ENCODE measurements at regions not wholly inside any gene's neighbourhood (a gene's known extent, or its start where the extent isn't known, plus 50 kb on each side); places are given as distances from the start of the nearest gene placed in this dataset.
"Not testable (repeated sequence)": the region's sequence is repeated elsewhere in the genome, so short reads cannot be mapped to it uniquely, and the experiment has no call there.

DNA sequence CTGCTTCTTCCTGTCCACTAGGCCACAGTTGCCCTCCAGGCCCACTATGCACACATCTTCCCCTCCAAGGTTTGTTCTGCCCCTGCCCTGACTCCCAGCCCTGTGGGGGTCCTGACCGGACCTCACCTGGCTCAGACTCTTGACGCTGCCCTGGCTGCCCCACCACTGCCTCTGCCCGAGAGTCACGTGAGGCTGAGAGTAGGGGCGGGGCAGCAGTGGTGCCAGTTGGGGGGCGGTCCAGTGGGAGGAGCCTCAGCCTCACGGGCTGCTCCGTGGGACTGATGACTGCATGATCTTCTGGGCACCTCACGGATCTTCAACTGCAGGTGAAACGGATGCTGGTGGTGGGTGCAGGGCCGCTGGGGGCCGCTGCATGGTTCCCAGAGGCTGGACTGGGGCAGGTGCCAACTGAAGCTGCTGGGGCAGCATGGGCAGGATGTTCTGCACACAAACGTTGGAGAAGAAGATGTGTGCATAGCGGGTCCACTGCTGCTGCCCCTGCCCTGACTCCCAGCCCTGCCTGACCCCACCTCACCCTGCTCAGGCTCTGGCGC lies 77.6 kb downstream of the HHIPL2 start:
- not testable (repeated sequence) for H3K27me3 Mint-ChIP-seq (ENCODE audit: unreplicated experiment); H3K36me3 Mint-ChIP-seq (ENCODE audit: unreplicated experiment); H3K9me3 Mint-ChIP-seq (ENCODE audit: unreplicated experiment); H3K27ac Mint-ChIP-seq (ENCODE audit: unreplicated experiment); H3K4me1 Mint-ChIP-seq (ENCODE audit: low read depth, unreplicated experiment); H3K4me3 Mint-ChIP-seq (ENCODE audit: unreplicated experiment); DNase-seq

DNA sequence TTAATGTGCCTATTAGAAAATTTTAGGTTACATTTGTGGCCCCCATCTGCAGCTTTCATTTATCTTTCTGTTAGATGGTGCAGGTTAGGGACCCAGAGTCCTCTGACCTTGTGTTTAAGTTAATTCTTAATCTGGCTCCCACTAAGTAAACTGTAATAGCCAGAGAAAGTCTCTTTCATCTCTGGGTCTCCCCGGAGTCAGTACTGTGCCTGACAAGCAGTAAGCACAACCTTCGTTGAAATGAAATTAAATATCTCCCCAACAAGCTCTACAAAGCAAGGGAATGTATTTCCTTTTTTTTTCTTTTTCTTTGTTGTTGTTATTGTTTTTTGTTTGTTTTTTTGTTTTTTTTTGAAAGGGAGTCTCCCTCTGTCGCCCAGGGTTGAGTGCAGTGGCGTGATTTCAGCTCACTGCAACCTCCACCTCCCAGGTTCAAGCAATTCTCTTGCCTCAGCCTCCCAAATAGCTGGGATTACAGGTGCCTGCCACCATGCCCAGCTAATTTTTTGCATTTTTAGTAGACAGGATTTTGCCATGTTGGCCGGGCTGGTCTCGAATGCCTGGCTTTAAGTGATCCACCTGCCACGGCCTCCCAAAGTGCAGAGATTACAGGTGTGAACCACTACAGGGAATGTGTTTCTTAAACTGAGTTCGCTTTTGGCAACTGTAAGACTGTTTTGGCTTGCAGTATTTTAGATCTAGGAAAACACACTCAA lies 81.6 kb downstream of the HHIPL2 start:
- Mint-ChIP-seq H3K4me3 (ENCODE audit: unreplicated experiment) (no peak overlapping the region), H3K36me3 (ENCODE audit: unreplicated experiment) (no peaks in the 10 kb centered on the region), H3K4me1 (ENCODE audit: low read depth, unreplicated experiment) (peaks cover 3% of the 10 kb centered on the region), H3K27me3 (ENCODE audit: unreplicated experiment) (peaks cover 7% of the 10 kb centered on the region), H3K27ac (ENCODE audit: unreplicated experiment) (no peak overlapping the region), H3K9me3 (ENCODE audit: unreplicated experiment) (peaks cover 5% of the 10 kb centered on the region)
- no peak for DNase-seq
- TF ChIP-seq, protein P1, sequence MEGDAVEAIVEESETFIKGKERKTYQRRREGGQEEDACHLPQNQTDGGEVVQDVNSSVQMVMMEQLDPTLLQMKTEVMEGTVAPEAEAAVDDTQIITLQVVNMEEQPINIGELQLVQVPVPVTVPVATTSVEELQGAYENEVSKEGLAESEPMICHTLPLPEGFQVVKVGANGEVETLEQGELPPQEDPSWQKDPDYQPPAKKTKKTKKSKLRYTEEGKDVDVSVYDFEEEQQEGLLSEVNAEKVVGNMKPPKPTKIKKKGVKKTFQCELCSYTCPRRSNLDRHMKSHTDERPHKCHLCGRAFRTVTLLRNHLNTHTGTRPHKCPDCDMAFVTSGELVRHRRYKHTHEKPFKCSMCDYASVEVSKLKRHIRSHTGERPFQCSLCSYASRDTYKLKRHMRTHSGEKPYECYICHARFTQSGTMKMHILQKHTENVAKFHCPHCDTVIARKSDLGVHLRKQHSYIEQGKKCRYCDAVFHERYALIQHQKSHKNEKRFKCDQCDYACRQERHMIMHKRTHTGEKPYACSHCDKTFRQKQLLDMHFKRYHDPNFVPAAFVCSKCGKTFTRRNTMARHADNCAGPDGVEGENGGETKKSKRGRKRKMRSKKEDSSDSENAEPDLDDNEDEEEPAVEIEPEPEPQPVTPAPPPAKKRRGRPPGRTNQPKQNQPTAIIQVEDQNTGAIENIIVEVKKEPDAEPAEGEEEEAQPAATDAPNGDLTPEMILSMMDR (IDR thresholded peaks at IDR 0.05; ENCODE audit: partially characterized antibody, unreplicated experiment): no peak

DNA sequence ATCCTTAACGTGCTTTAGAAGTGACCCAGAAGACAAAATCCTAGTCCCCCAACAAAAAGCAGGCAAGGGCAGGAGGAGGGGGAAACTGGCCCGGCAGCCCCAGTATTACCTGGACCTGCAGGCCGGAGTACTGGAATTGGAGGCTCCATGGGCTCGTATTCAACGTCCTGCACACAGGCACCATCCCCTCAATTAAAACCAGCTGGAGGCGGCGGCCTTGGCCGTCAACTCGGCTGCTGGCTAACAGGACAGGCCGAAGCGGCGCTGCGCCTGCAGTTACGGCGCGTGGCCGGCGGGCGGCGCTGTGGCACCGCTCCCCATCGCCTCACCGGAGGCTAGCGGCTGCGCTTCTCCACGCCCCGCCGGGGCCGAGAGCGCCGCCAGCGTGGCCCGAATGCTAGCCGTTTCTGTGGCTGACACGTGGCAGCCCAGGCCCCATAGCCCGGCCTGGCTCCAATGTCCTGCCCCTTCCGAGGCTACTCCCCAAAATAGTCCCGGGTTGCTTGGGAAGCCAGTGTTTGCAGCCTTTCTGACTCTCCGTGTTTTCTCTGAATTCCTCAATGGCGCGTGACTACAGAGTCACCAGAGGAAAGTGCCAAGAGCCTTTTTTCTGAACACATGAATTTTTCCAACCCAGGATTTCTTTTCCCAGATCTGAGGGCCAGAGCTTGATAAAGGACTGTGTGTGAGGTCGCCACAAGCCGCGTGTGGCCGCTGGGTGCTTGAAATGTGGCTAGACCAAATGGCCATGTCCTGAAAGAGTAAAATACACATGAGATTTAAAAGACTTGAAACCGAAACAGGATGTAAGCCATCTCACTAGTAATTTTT lies 82.5 kb downstream of the HHIPL2 start:
- TF ChIP-seq, protein P1 (IDR thresholded peaks at IDR 0.05; ENCODE audit: partially characterized antibody, unreplicated experiment): peak; percentile 100
- Mint-ChIP-seq H3K4me1 (ENCODE audit: low read depth, unreplicated experiment) (peaks cover 3% of the 10 kb centered on the region), H3K27ac (ENCODE audit: unreplicated experiment) (peak overlapping the region; percentile 63), H3K36me3 (ENCODE audit: unreplicated experiment) (no peaks in the 10 kb centered on the region), H3K9me3 (ENCODE audit: unreplicated experiment) (peaks cover 4% of the 10 kb centered on the region), H3K4me3 (ENCODE audit: unreplicated experiment) (peak overlapping the region; percentile 87), H3K27me3 (ENCODE audit: unreplicated experiment) (peaks cover 6% of the 10 kb centered on the region)
- peak; percentile 92 for DNase-seq

- Mint-ChIP-seq H3K27me3 (ENCODE audit: unreplicated experiment) (peaks cover 9% of the 10 kb centered on the region), H3K9me3 (ENCODE audit: unreplicated experiment) (peaks cover 4% of the 10 kb centered on the region), H3K27ac (ENCODE audit: unreplicated experiment) (peak overlapping the region; percentile 62), H3K4me1 (ENCODE audit: low read depth, unreplicated experiment) (peaks cover 3% of the 10 kb centered on the region), H3K4me3 (ENCODE audit: unreplicated experiment) (peak overlapping the region; percentile 85), H3K36me3 (ENCODE audit: unreplicated experiment) (no peaks in the 10 kb centered on the region)
- TF ChIP-seq, protein P1 (IDR thresholded peaks at IDR 0.05; ENCODE audit: partially characterized antibody, unreplicated experiment): no peak
- peak; percentile 59 for DNase-seq
These were observed 83.1 kb downstream of the HHIPL2 start for GRCh38 chr1:222464841-222465210.

DNA sequence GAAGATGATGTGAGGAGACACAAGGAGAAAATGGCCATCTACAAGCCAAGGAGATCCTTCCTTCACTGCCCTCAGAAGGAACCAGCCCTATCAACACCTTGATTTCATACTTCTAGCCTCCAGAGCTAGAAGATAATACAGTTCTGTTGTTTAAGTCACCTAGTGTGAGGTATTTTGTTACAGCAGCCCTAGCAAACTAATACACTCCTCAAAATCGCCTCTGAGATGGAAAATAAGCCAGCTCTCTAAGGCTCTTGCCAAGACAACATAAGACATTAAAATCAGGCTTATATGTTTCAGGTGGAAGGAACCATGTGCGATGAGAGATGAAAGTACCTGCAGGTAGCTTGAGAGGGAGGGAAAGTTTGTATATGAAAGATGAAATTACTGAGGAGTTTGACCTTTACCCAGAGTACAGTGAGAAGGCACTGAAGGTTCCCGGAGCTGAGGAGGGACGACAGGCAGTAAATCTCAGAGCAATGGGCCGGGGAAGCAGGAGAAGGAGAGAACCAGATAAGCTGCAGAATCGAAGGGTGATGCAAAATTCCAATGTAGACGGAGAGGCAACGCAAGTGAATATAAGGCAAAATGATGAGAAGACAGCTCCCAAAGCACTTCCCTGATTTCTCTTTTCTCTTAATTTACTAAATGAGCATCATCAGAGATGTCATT lies 84.7 kb downstream of the HHIPL2 start:
- H3K27me3 Mint-ChIP-seq (ENCODE audit: unreplicated experiment): peaks cover 9% of the 10 kb centered on the region
- peaks cover 4% of the 10 kb centered on the region for H3K36me3 Mint-ChIP-seq (ENCODE audit: unreplicated experiment)
- H3K27ac Mint-ChIP-seq (ENCODE audit: unreplicated experiment): no peak overlapping the region
- no peak overlapping the region for H3K4me3 Mint-ChIP-seq (ENCODE audit: unreplicated experiment)
- TF ChIP-seq, protein P1 (IDR thresholded peaks at IDR 0.05; ENCODE audit: partially characterized antibody, unreplicated experiment): no peak
- H3K4me1 Mint-ChIP-seq (ENCODE audit: low read depth, unreplicated experiment): peaks cover 3% of the 10 kb centered on the region
- H3K9me3 Mint-ChIP-seq (ENCODE audit: unreplicated experiment): peaks cover 4% of the 10 kb centered on the region
- no peak for DNase-seq
